ENCODE measurements at regions not wholly inside any gene's neighbourhood (a gene's known extent, or its start where the extent isn't known, plus 50 kb on each side); places are given as distances from the start of the nearest gene placed in this dataset.
"Not testable (repeated sequence)": the region's sequence is repeated elsewhere in the genome, so short reads cannot be mapped to it uniquely, and the experiment has no call there.

GRCh38 chr4:156118507-156119220 is 165.0 kb upstream of the CTSO start:
- Histone ChIP-seq H3K4me1 (ENCODE audit: control insufficient read depth, insufficient read depth, low read length, unreplicated experiment) (peaks cover 20% of the 10 kb centered on the region), H3K27ac (ENCODE audit: low read depth, low read length) (no peak overlapping the region), H2AFZ (ENCODE audit: low read length, unreplicated experiment) (no peak overlapping the region), H3K4me3 (ENCODE audit: low read depth, low read length) (no peak overlapping the region), H3K36me3 (ENCODE audit: insufficient read depth, low read length) (no peaks in the 10 kb centered on the region), H3K27me3 (ENCODE audit: insufficient read depth, low read length) (no peaks in the 10 kb centered on the region), H3K79me2 (ENCODE audit: control insufficient read depth, insufficient read depth, low read length, unreplicated experiment) (no peaks in the 10 kb centered on the region)

DNA sequence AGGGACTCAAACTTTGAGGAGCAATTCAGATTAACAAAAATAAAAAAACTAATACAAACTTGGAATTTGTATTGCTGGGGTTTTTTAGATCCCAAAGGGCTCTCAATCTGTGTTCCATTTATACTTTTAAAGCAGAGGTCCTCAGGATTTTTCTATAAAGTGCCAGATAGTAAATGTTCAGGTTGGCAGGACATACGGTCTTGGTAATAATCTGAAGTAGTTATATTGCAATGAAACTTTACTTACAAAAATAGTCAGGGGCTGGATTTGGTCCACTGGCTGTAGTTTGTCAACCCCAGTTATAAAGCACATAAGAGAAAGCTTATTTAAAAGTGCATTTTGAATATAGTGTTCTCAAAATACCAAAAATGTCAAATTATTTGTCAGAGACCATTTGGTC is 164.1 kb upstream of the CTSO start:
- H3K4me1 ChIP-seq (ENCODE audit: control insufficient read depth, insufficient read depth, low read length, unreplicated experiment), result peaks cover 24% of the 10 kb centered on the region
- no peak overlapping the region for H2AFZ ChIP-seq (ENCODE audit: low read length, unreplicated experiment)
- H3K27me3 ChIP-seq (ENCODE audit: insufficient read depth, low read length), result no peaks in the 10 kb centered on the region
- H3K79me2 ChIP-seq (ENCODE audit: control insufficient read depth, insufficient read depth, low read length, unreplicated experiment), result no peaks in the 10 kb centered on the region
- no peak overlapping the region for H3K4me3 ChIP-seq (ENCODE audit: low read depth, low read length)
- no peaks in the 10 kb centered on the region for H3K36me3 ChIP-seq (ENCODE audit: insufficient read depth, low read length)
- H3K27ac ChIP-seq (ENCODE audit: low read depth, low read length), result no peak overlapping the region

- H3K79me2 ChIP-seq (ENCODE audit: control insufficient read depth, insufficient read depth, low read length, unreplicated experiment), result no peaks in the 10 kb centered on the region
- H3K27ac ChIP-seq (ENCODE audit: low read depth, low read length), result no peak overlapping the region
- H3K4me3 ChIP-seq (ENCODE audit: low read depth, low read length), result no peak overlapping the region
- H2AFZ ChIP-seq (ENCODE audit: low read length, unreplicated experiment), result no peak overlapping the region
- no peaks in the 10 kb centered on the region for H3K36me3 ChIP-seq (ENCODE audit: insufficient read depth, low read length)
- H3K4me1 ChIP-seq (ENCODE audit: control insufficient read depth, insufficient read depth, low read length, unreplicated experiment), result peaks cover 24% of the 10 kb centered on the region
- H3K27me3 ChIP-seq (ENCODE audit: insufficient read depth, low read length), result no peaks in the 10 kb centered on the region
Measured at GRCh38 chr4:156116991-156117390, 163.3 kb upstream of the CTSO start.

DNA sequence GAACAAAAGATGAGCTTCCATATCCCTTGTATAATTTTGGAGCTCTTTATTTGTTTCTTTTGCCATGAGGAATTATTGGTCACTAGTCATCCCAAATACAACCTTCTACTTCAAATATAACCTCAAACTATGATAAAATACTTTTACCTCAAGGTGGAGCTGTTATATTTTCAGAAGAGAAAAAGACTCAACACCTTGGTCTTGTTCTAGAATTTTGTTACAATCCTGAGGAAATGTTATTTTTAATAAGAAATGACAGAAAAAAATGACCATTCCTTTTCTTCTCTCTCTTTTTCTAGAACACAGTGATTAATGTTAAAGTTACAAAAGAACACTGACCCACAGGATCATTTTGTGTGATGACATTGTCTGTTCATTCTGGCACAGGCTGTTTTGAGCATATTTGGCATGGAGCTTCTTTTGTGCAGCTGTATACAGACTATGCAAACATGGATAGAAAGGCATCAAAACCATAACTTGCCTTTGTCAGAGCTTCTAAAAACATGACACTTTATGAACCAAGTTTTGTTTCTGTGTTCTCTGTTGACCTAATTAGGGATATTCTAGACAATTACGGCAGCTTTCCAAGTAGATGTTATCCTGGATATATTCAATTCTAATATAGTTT is 159.6 kb upstream of the CTSO start:
- H3K4me3 ChIP-seq (ENCODE audit: low read depth, low read length), result no peak overlapping the region

GRCh38 chr4:156111686-156112085 is 158.0 kb upstream of the CTSO start:
- Histone ChIP-seq H3K4me1 (ENCODE audit: control insufficient read depth, insufficient read depth, low read length, unreplicated experiment) (peaks cover 36% of the 10 kb centered on the region), H3K27ac (ENCODE audit: low read depth, low read length) (no peak overlapping the region), H2AFZ (ENCODE audit: low read length, unreplicated experiment) (no peak overlapping the region), H3K79me2 (ENCODE audit: control insufficient read depth, insufficient read depth, low read length, unreplicated experiment) (no peaks in the 10 kb centered on the region), H3K4me3 (ENCODE audit: low read depth, low read length) (no peak overlapping the region), H3K27me3 (ENCODE audit: insufficient read depth, low read length) (no peaks in the 10 kb centered on the region), H3K36me3 (ENCODE audit: insufficient read depth, low read length) (no peaks in the 10 kb centered on the region)

More for the DNA sequence above, 159.6 kb upstream of the CTSO start:
- Histone ChIP-seq H3K27ac (ENCODE audit: low read depth, low read length) (no peak overlapping the region), H2AFZ (ENCODE audit: low read length, unreplicated experiment) (peak overlapping the region; percentile 48), H3K36me3 (ENCODE audit: insufficient read depth, low read length) (no peaks in the 10 kb centered on the region), H3K4me1 (ENCODE audit: control insufficient read depth, insufficient read depth, low read length, unreplicated experiment) (peaks cover 36% of the 10 kb centered on the region), H3K79me2 (ENCODE audit: control insufficient read depth, insufficient read depth, low read length, unreplicated experiment) (no peaks in the 10 kb centered on the region), H3K27me3 (ENCODE audit: insufficient read depth, low read length) (no peaks in the 10 kb centered on the region)

- Histone ChIP-seq H3K4me1 (ENCODE audit: control insufficient read depth, insufficient read depth, low read length, unreplicated experiment) (peaks cover 24% of the 10 kb centered on the region), H2AFZ (ENCODE audit: low read length, unreplicated experiment) (peak overlapping the region; percentile 46), H3K36me3 (ENCODE audit: insufficient read depth, low read length) (no peaks in the 10 kb centered on the region), H3K79me2 (ENCODE audit: control insufficient read depth, insufficient read depth, low read length, unreplicated experiment) (no peaks in the 10 kb centered on the region), H3K4me3 (ENCODE audit: low read depth, low read length) (no peak overlapping the region), H3K27me3 (ENCODE audit: insufficient read depth, low read length) (no peaks in the 10 kb centered on the region), H3K27ac (ENCODE audit: low read depth, low read length) (peak overlapping the region; percentile 33; the same call in 1 of the 2 replicates)
Measured at GRCh38 chr4:156109943-156110900, 156.6 kb upstream of the CTSO start.

GRCh38 chr4:156109087-156109486 is 155.4 kb upstream of the CTSO start:
- H3K27ac ChIP-seq (ENCODE audit: low read depth, low read length); H3K4me3 ChIP-seq (ENCODE audit: low read depth, low read length); H2AFZ ChIP-seq (ENCODE audit: low read length, unreplicated experiment); H3K36me3 ChIP-seq (ENCODE audit: insufficient read depth, low read length); H3K79me2 ChIP-seq (ENCODE audit: control insufficient read depth, insufficient read depth, low read length, unreplicated experiment); H3K27me3 ChIP-seq (ENCODE audit: insufficient read depth, low read length): not testable (repeated sequence)
- peaks cover 16% of the 10 kb centered on the region for H3K4me1 ChIP-seq (ENCODE audit: control insufficient read depth, insufficient read depth, low read length, unreplicated experiment)

DNA sequence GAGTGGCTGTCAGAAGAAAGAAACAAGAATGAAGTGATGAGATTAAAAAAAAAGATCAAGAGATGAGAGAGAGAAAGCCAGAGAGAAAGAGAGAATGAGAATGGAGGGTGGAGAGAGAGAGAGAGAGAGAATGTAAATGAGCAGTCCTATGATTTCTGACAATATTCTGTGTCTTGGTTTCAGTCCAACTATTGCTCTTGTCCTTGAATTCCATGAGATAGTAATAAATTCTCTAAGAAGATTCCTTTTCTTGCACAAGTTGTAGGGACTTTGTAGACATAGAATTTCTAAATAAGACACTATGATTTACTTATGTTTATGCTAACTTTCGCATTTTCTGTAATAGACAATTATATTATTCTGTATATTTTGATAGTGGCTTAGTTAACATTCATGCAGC is 149.6 kb upstream of the CTSO start:
- Histone ChIP-seq H3K4me3 (ENCODE audit: low read depth, low read length) (no peak overlapping the region), H3K4me1 (ENCODE audit: control insufficient read depth, insufficient read depth, low read length, unreplicated experiment) (no peaks in the 10 kb centered on the region), H2AFZ (ENCODE audit: low read length, unreplicated experiment) (no peak overlapping the region), H3K27me3 (ENCODE audit: insufficient read depth, low read length) (no peaks in the 10 kb centered on the region), H3K36me3 (ENCODE audit: insufficient read depth, low read length) (no peaks in the 10 kb centered on the region), H3K27ac (ENCODE audit: low read depth, low read length) (no peak overlapping the region), H3K79me2 (ENCODE audit: control insufficient read depth, insufficient read depth, low read length, unreplicated experiment) (no peaks in the 10 kb centered on the region)

- no peak overlapping the region for H3K27ac ChIP-seq (ENCODE audit: low read depth, low read length)
- H3K4me1 ChIP-seq (ENCODE audit: control insufficient read depth, insufficient read depth, low read length, unreplicated experiment), result no peaks in the 10 kb centered on the region
- H3K79me2 ChIP-seq (ENCODE audit: control insufficient read depth, insufficient read depth, low read length, unreplicated experiment), result no peaks in the 10 kb centered on the region
- no peaks in the 10 kb centered on the region for H3K27me3 ChIP-seq (ENCODE audit: insufficient read depth, low read length)
- no peak overlapping the region for H3K4me3 ChIP-seq (ENCODE audit: low read depth, low read length)
- H3K36me3 ChIP-seq (ENCODE audit: insufficient read depth, low read length), result no peaks in the 10 kb centered on the region
- H2AFZ ChIP-seq (ENCODE audit: low read length, unreplicated experiment), result no peak overlapping the region
Measured at GRCh38 chr4:156102411-156102810, 148.7 kb upstream of the CTSO start.

- no peaks in the 10 kb centered on the region for H3K36me3 ChIP-seq (ENCODE audit: insufficient read depth, low read length)
- no peaks in the 10 kb centered on the region for H3K79me2 ChIP-seq (ENCODE audit: control insufficient read depth, insufficient read depth, low read length, unreplicated experiment)
- no peak overlapping the region for H3K27ac ChIP-seq (ENCODE audit: low read depth, low read length)
- H3K27me3 ChIP-seq (ENCODE audit: insufficient read depth, low read length), result no peaks in the 10 kb centered on the region
- H3K4me3 ChIP-seq (ENCODE audit: low read depth, low read length), result no peak overlapping the region
- no peak overlapping the region for H2AFZ ChIP-seq (ENCODE audit: low read length, unreplicated experiment)
- H3K4me1 ChIP-seq (ENCODE audit: control insufficient read depth, insufficient read depth, low read length, unreplicated experiment), result no peaks in the 10 kb centered on the region
Measured at GRCh38 chr4:156101571-156101970, 147.9 kb upstream of the CTSO start.
